ENCODE measurements at regions not wholly inside any gene's neighbourhood (a gene's known extent, or its start where the extent isn't known, plus 50 kb on each side); places are given as distances from the start of the nearest gene placed in this dataset.

DNA sequence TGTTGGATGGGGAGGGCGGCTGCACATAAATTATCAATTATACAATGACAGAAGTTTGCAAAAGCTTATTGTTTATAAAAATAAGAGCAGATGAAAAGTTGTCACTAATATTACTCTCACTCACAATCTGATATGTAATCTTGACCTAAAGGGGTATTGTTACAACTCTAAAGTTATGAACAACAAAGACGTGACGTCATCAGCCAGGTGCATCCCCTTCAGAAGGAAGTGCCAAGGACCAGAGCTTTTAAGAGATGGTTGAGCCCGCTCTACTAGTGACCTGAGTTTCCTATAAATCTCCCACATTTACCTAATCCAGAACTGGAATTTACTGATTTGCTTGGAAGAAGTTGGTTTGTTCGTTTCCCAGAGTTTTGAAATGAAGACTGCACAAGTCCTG, 247.7 kb upstream of the MGMT start:
- TF ChIP-seq, protein P1, sequence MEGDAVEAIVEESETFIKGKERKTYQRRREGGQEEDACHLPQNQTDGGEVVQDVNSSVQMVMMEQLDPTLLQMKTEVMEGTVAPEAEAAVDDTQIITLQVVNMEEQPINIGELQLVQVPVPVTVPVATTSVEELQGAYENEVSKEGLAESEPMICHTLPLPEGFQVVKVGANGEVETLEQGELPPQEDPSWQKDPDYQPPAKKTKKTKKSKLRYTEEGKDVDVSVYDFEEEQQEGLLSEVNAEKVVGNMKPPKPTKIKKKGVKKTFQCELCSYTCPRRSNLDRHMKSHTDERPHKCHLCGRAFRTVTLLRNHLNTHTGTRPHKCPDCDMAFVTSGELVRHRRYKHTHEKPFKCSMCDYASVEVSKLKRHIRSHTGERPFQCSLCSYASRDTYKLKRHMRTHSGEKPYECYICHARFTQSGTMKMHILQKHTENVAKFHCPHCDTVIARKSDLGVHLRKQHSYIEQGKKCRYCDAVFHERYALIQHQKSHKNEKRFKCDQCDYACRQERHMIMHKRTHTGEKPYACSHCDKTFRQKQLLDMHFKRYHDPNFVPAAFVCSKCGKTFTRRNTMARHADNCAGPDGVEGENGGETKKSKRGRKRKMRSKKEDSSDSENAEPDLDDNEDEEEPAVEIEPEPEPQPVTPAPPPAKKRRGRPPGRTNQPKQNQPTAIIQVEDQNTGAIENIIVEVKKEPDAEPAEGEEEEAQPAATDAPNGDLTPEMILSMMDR (IDR thresholded peaks at IDR 0.05), result no peak
- TF ChIP-seq EP300 (IDR thresholded peaks at IDR 0.05; ENCODE audit: borderline replicate concordance in 1 of 2, low read depth in 1 of 2, low read length in 1 of 2), result no peak
- TF ChIP-seq EZH2phosphoT487 (IDR thresholded peaks at IDR 0.05; ENCODE audit: borderline replicate concordance, low read depth), result no peak
- no peak for TF ChIP-seq YY1 (IDR thresholded peaks at IDR 0.05; ENCODE audit: low read depth)
- no peak for TF ChIP-seq RFX5 (IDR thresholded peaks at IDR 0.05; ENCODE audit: low read length)
- TF ChIP-seq SMC3 (IDR thresholded peaks at IDR 0.05; ENCODE audit: low read depth, low read length), result no peak
- TF ChIP-seq REST (IDR thresholded peaks at IDR 0.05; ENCODE audit: low read depth, low read length), result no peak
- TF ChIP-seq TAF1 (IDR thresholded peaks at IDR 0.05; ENCODE audit: borderline replicate concordance, low read depth, low read length), result no peak
- TF ChIP-seq PBX3 (IDR thresholded peaks at IDR 0.05), result no peak
- no peak for TF ChIP-seq POLR2AphosphoS5 (IDR thresholded peaks at IDR 0.05; ENCODE audit: low read depth, low read length)
- no peak for TF ChIP-seq TEAD4 (IDR thresholded peaks at IDR 0.05; ENCODE audit: borderline replicate concordance, insufficient read depth)
- TF ChIP-seq, protein P2, sequence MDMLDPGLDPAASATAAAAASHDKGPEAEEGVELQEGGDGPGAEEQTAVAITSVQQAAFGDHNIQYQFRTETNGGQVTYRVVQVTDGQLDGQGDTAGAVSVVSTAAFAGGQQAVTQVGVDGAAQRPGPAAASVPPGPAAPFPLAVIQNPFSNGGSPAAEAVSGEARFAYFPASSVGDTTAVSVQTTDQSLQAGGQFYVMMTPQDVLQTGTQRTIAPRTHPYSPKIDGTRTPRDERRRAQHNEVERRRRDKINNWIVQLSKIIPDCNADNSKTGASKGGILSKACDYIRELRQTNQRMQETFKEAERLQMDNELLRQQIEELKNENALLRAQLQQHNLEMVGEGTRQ (IDR thresholded peaks at IDR 0.05; ENCODE audit: borderline replicate concordance, low read depth, low read length), result no peak
- TF ChIP-seq, protein P3, sequence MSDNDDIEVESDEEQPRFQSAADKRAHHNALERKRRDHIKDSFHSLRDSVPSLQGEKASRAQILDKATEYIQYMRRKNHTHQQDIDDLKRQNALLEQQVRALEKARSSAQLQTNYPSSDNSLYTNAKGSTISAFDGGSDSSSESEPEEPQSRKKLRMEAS (IDR thresholded peaks at IDR 0.05; ENCODE audit: low read depth), result no peak
- no peak for TF ChIP-seq ZBTB33 (IDR thresholded peaks at IDR 0.05; ENCODE audit: borderline replicate concordance, low read depth)
